ENCODE measurements at regions not wholly inside any gene's neighbourhood (a gene's known extent, or its start where the extent isn't known, plus 50 kb on each side); places are given as distances from the start of the nearest gene placed in this dataset.
"Not testable (repeated sequence)": the region's sequence is repeated elsewhere in the genome, so short reads cannot be mapped to it uniquely, and the experiment has no call there.

- DNase-seq (ENCODE audit: extremely low read depth, low read depth) = no peak
- TF ChIP-seq, protein P1, sequence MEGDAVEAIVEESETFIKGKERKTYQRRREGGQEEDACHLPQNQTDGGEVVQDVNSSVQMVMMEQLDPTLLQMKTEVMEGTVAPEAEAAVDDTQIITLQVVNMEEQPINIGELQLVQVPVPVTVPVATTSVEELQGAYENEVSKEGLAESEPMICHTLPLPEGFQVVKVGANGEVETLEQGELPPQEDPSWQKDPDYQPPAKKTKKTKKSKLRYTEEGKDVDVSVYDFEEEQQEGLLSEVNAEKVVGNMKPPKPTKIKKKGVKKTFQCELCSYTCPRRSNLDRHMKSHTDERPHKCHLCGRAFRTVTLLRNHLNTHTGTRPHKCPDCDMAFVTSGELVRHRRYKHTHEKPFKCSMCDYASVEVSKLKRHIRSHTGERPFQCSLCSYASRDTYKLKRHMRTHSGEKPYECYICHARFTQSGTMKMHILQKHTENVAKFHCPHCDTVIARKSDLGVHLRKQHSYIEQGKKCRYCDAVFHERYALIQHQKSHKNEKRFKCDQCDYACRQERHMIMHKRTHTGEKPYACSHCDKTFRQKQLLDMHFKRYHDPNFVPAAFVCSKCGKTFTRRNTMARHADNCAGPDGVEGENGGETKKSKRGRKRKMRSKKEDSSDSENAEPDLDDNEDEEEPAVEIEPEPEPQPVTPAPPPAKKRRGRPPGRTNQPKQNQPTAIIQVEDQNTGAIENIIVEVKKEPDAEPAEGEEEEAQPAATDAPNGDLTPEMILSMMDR (IDR thresholded peaks at IDR 0.05; ENCODE audit: low read depth, low read length) = no peak
Measured at GRCh38 chr14:101630056-101630965, 69.0 kb downstream of the DIO3 start.

DNA sequence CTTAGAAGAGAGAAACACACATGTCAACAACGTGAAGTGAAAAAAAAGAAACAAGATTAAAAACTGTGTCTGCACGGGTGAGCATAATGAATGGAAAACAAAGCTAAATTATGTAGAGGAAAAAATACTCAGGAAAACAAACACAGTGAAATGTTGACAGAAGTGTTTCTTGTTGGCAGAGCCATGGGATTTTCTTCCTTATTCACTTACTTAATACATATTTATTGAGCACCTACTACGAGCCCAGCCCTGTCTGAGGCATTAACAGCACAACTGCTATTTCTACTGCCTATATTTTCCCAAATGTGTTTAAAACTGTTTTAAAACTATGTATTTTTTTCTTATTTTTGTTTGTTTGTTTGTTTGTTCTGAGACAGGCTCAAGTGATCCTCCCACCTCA, 69.9 kb downstream of the DIO3 start:
- DNase-seq (ENCODE audit: extremely low read depth, low read depth) = no peak
- TF ChIP-seq, protein P1 (IDR thresholded peaks at IDR 0.05; ENCODE audit: low read depth, low read length) = no peak

GRCh38 chr14:101631970-101632369, 70.7 kb downstream of the DIO3 start:
- not testable (repeated sequence) for DNase-seq (ENCODE audit: extremely low read depth, low read depth)

DNA sequence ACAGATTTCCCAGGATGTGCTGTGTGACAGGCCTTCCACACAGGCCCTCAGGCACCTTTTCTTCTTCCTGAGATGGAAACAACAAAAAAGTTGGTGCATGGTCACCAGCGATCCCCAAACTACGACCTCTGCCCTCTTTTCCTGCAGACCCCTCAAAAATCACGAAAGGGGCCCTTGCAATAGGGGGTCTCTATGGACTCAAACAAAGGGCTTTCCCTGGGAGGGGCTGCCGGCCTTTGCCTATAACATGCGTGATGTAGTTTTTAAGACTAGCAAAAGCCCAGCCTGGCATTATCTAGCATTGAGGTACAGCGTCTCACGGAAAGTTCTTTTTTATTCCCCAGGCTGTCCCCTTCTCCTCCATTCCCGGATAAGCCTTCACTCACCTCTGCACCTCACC, 71.2 kb downstream of the DIO3 start:
- TF ChIP-seq, protein P1 (IDR thresholded peaks at IDR 0.05; ENCODE audit: low read depth, low read length) = no peak
- no peak for DNase-seq (ENCODE audit: extremely low read depth, low read depth)

DNA sequence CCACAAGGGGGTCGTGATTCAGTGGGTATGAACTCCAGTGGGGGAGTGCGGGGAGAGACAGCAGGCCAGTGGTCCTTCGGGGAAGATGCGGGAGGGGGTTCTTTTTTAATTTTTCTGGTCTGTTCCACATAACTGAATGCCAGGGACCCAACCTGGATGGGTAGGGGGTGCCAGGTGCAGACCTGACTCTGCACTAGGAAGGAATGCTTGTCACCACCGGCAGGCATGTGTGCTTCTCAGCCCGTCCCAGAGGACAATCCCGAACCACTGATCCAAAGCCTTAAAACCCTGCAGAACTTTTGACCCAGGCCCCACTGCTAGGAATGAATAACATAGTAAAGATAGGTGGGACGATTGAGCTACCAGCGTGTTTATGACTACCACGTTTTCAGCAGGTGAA, 72.0 kb downstream of the DIO3 start:
- TF ChIP-seq, protein P1 (IDR thresholded peaks at IDR 0.05; ENCODE audit: low read depth, low read length) = no peak
- no peak for DNase-seq (ENCODE audit: extremely low read depth, low read depth)

DNA sequence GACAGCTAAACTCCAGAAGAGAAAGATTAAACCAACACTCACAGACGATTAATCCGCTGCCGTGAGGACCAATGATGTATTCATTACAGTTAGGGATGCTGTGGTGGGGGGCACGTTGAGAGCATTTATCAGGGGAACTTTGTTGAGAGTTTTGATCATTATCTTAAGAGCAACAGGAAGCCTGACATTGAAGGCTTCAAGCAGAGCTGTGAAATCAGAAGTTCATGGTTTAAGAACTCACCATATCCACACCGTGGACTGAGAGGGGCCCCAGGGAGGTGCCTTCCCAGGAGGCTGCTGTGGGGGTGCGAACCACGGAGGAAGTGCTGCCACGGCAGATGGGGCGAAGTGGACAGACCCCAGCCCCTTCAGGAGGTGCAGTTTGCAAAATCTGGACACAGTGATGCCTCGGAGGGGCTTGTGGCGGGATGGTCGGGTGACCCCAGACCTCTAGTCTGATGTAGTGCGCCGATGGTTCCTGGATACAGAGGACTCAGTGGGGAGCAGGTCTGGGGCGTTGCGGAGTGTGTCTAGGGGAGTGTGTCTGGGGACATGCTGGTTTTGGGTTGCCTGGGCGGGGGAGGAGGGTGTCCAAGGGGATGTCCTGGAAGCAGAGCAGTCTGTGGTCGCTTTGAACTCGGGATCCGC, 73.0 kb downstream of the DIO3 start:
- DNase-seq (ENCODE audit: extremely low read depth, low read depth) = no peak
- TF ChIP-seq, protein P1 (IDR thresholded peaks at IDR 0.05; ENCODE audit: low read depth, low read length) = no peak

- DNase-seq (ENCODE audit: extremely low read depth, low read depth) = no peak
- TF ChIP-seq, protein P1 (IDR thresholded peaks at IDR 0.05; ENCODE audit: low read depth, low read length) = no peak
Measured at GRCh38 chr14:101634850-101635748, 73.8 kb downstream of the DIO3 start.
